Esophagus squamous epithelium (tissue), 4 donors: ENCODE measurements at regions not wholly inside any gene's neighbourhood (a gene's known extent, or its start where the extent isn't known, plus 50 kb on each side); places are given as distances from the start of the nearest gene placed in this dataset.

Experiments used
- CTCF ChIP-seq, 6 experiments: fragments of 450-650 bp in 4 of 6; fragments of 200-600 bp in 2 of 6; sonication (generic) in 2 of 6; IDR thresholded peaks; one replicate each; pipeline ENCODE4 v1.5.1; 2016 to 2019; ENCODE audit warnings: antibody characterized with exemption in 6 of 6, mild to moderate bottlenecking in 4 of 6, moderate library complexity in 4 of 6
- POLR2A ChIP-seq, 4 donors: fragments of 450-650 bp; IDR thresholded peaks; one replicate each; pipeline ENCODE4 v1.6.1; 2017; ENCODE audit warnings: antibody characterized with exemption in 4 of 4, mild to moderate bottlenecking in 4 of 4, moderate library complexity in 3 of 4

GRCh38 chr5:169408171-169408570, 107.2 kb upstream of the SLIT3 start:
- TF ChIP-seq CTCF (IDR thresholded peaks at IDR 0.05) (no peak), POLR2A (IDR thresholded peaks at IDR 0.05) (no peak)
